ENCODE measurements at regions not wholly inside any gene's neighbourhood (a gene's known extent, or its start where the extent isn't known, plus 50 kb on each side); places are given as distances from the start of the nearest gene placed in this dataset.

GRCh38 chr11:49302360-49302759 lies 94.0 kb upstream of the FOLH1 start:
- in situ Hi-C loops (cut with MboI; ENCODE audit: low sequenced_read_pairs): no loop called here
- ChIA-PET CTCF (interaction anchor here (0.7 kb wide), 1 partner anchor 144 kb away, joined by 7 read pairs; no protein-coding TSS in a partner anchor), POLR2A (ENCODE audit: unreplicated experiment) (no interaction called here)
- no peak overlapping the region for H3K56ac ChIP-seq (ENCODE audit: extremely low read depth, insufficient read depth, low read length)
- H2AFZ ChIP-seq (replicated peaks; ENCODE audit: low read length, poor library complexity): no peak overlapping the region
- ATAC-seq (ENCODE audit: low read depth) (no peak), DNase-seq (no peak)
- no peak overlapping the region for H4K5ac ChIP-seq (ENCODE audit: low read depth, low read length)
- BruUV-seq (replicated peaks): no TSS peak
- no peak overlapping the region for H3K4ac ChIP-seq (ENCODE audit: low read depth, low read length)
- no peak overlapping the region for H3K27ac ChIP-seq (ENCODE audit: insufficient read depth, low read length)
- H2AK5ac ChIP-seq (ENCODE audit: low read depth, low read length): no peak overlapping the region
- no peak overlapping the region for H3K23ac ChIP-seq (ENCODE audit: low read depth, low read length)
- dilution Hi-C loops (cut with HindIII; ENCODE audit: low sequenced_read_pairs, unreplicated experiment): no loop called here
- H2BK120ac ChIP-seq (ENCODE audit: low read depth, low read length): no peak overlapping the region
- H2BK5ac ChIP-seq (ENCODE audit: low read depth, low read length, poor library complexity, severe bottlenecking): no peak overlapping the region
- no peaks in the 10 kb centered on the region for H3K79me1 ChIP-seq (ENCODE audit: low read depth in 1 of 2, low read length in 2 of 2)
- no peak overlapping the region for H4K91ac ChIP-seq (ENCODE audit: insufficient read depth, low read depth, low read length)
- H3K4me2 ChIP-seq (ENCODE audit: low read depth, low read length): no peak overlapping the region
- H4K20me1 ChIP-seq (ENCODE audit: insufficient read depth, low read length): no peaks in the 10 kb centered on the region
- TF ChIP-seq RFX5 (IDR thresholded peaks at IDR 0.05; ENCODE audit: low read depth, low read length) (no peak), MAFK (IDR thresholded peaks at IDR 0.05; ENCODE audit: low read depth, low read length) (no peak), MXI1 (IDR thresholded peaks at IDR 0.05; ENCODE audit: borderline replicate concordance, low read depth, low read length) (no peak), FOS (IDR thresholded peaks at IDR 0.05; ENCODE audit: low read depth, low read length) (no peak), CHD1 (IDR thresholded peaks at IDR 0.05; ENCODE audit: low read depth, low read length) (no peak), SMC3 (IDR thresholded peaks at IDR 0.05; ENCODE audit: low read depth, low read length) (no peak), CEBPB (IDR thresholded peaks at IDR 0.05; ENCODE audit: low read depth, low read length) (no peak), NFE2L2 (IDR thresholded peaks at IDR 0.05; ENCODE audit: low read depth, low read length) (no peak), RCOR1 (IDR thresholded peaks at IDR 0.05; ENCODE audit: insufficient replicate concordance, low read length) (no peak), USF2 (IDR thresholded peaks at IDR 0.05; ENCODE audit: low read depth, low read length) (no peak), ELK1 (IDR thresholded peaks at IDR 0.05; ENCODE audit: borderline replicate concordance, low read depth, low read length) (no peak)
- TF ChIP-seq, protein P1, sequence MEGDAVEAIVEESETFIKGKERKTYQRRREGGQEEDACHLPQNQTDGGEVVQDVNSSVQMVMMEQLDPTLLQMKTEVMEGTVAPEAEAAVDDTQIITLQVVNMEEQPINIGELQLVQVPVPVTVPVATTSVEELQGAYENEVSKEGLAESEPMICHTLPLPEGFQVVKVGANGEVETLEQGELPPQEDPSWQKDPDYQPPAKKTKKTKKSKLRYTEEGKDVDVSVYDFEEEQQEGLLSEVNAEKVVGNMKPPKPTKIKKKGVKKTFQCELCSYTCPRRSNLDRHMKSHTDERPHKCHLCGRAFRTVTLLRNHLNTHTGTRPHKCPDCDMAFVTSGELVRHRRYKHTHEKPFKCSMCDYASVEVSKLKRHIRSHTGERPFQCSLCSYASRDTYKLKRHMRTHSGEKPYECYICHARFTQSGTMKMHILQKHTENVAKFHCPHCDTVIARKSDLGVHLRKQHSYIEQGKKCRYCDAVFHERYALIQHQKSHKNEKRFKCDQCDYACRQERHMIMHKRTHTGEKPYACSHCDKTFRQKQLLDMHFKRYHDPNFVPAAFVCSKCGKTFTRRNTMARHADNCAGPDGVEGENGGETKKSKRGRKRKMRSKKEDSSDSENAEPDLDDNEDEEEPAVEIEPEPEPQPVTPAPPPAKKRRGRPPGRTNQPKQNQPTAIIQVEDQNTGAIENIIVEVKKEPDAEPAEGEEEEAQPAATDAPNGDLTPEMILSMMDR (conservative IDR thresholded peaks at IDR 0.05; ENCODE audit: low read depth, low read length): no peak
- peaks cover 4% of the 10 kb centered on the region; the same call in 1 of the 2 replicates for H3K9me3 ChIP-seq (ENCODE audit: control insufficient read depth, insufficient read depth, low read length)
- no peaks in the 10 kb centered on the region for H3K4me1 ChIP-seq (ENCODE audit: control insufficient read depth, insufficient read depth, low read length)
- H3K9me1 ChIP-seq (ENCODE audit: insufficient read depth, low read length): no peaks in the 10 kb centered on the region
- H3K9ac ChIP-seq (ENCODE audit: low read depth, low read length): no peak overlapping the region
- H3K36me3 ChIP-seq (ENCODE audit: control insufficient read depth, insufficient read depth, low read length): no peaks in the 10 kb centered on the region
- no peak overlapping the region for H3K14ac ChIP-seq (replicated peaks; ENCODE audit: low read depth, low read length)
- no peaks in the 10 kb centered on the region for H3K27me3 ChIP-seq (ENCODE audit: control insufficient read depth, insufficient read depth, low read length)
- H3K4me3 ChIP-seq (ENCODE audit: insufficient read depth, low read depth, low read length): no peak overlapping the region
- H2BK20ac ChIP-seq (ENCODE audit: low read depth, low read length): no peak overlapping the region
- intact Hi-C loops (cut with micrococcal nuclease): no loop called here
- H3K18ac ChIP-seq (ENCODE audit: low read depth, low read length): no peak overlapping the region
- no peak overlapping the region for H2AK9ac ChIP-seq (replicated peaks; ENCODE audit: low read depth, low read length, poor library complexity)
- no CpG with 5 or more reads among the region's 2 CpGs for WGBS, 2 experiments (ENCODE audit: extremely low coverage in 2 of 2, insufficient read length in 1 of 2)
- no peak overlapping the region for H2BK15ac ChIP-seq (ENCODE audit: low read depth, low read length)
- no peak overlapping the region for H4K8ac ChIP-seq (ENCODE audit: low read depth in 2 of 2, low read length in 2 of 2)

Measured in IMR-90 (cell line).